ENCODE measurements at regions not wholly inside any gene's neighbourhood (a gene's known extent, or its start where the extent isn't known, plus 50 kb on each side); places are given as distances from the start of the nearest gene placed in this dataset.

GRCh38 chr14:62162998-62163589, 400.9 kb downstream of the SNAPC1 start:
- no peak for FAIRE-seq

GRCh38 chr14:62168564-62169155, 406.4 kb downstream of the SNAPC1 start:
- no peak for FAIRE-seq

- FAIRE-seq = no peak
Observed at GRCh38 chr14:62179367-62180018, 417.3 kb downstream of the SNAPC1 start.

GRCh38 chr14:62181591-62181990, 419.4 kb downstream of the SNAPC1 start:
- FAIRE-seq = no peak

GRCh38 chr14:62185078-62185477, 422.9 kb downstream of the SNAPC1 start:
- FAIRE-seq = no peak

- no peak for FAIRE-seq
Observed at GRCh38 chr14:62187265-62187664, 425.0 kb downstream of the SNAPC1 start.

- FAIRE-seq = no peak
Observed at GRCh38 chr14:62189698-62190097, 427.5 kb downstream of the SNAPC1 start.

- no peak for FAIRE-seq
Observed at GRCh38 chr14:62206456-62206855, 444.2 kb downstream of the SNAPC1 start.

GRCh38 chr14:62209287-62209899, 447.2 kb downstream of the SNAPC1 start:
- FAIRE-seq = no peak

- FAIRE-seq = no peak
Observed at GRCh38 chr14:62213516-62213915, 451.3 kb downstream of the SNAPC1 start.

GRCh38 chr14:62216121-62216520, 453.9 kb downstream of the SNAPC1 start:
- no peak for FAIRE-seq

- FAIRE-seq = no peak
Observed at GRCh38 chr14:62234849-62235248, 472.6 kb downstream of the SNAPC1 start.

- FAIRE-seq = no peak
Observed at GRCh38 chr14:62244221-62244620, 482.0 kb downstream of the SNAPC1 start.

- no peak for FAIRE-seq
Observed at GRCh38 chr14:62247266-62247665, 485.0 kb downstream of the SNAPC1 start.

- FAIRE-seq = no peak
Observed at GRCh38 chr14:62251237-62251636, 489.0 kb downstream of the SNAPC1 start.

GRCh38 chr14:62253171-62253570, 491.0 kb downstream of the SNAPC1 start:
- no peak for FAIRE-seq

- FAIRE-seq = no peak
Observed at GRCh38 chr14:62253911-62254310, 491.7 kb downstream of the SNAPC1 start.

GRCh38 chr14:62269204-62269603, 507.0 kb downstream of the SNAPC1 start:
- no peak for FAIRE-seq

GRCh38 chr14:62270236-62270635, 508.0 kb downstream of the SNAPC1 start:
- FAIRE-seq = no peak

- FAIRE-seq = no peak
Observed at GRCh38 chr14:62280366-62280765, 518.1 kb downstream of the SNAPC1 start.

GRCh38 chr14:62283837-62284236, 521.6 kb downstream of the SNAPC1 start:
- no peak for FAIRE-seq

GRCh38 chr14:62289471-62289870, 527.3 kb downstream of the SNAPC1 start:
- FAIRE-seq = no peak

GRCh38 chr14:62301080-62301479, 538.9 kb downstream of the SNAPC1 start:
- FAIRE-seq = no peak

GRCh38 chr14:62301911-62302310, 539.7 kb downstream of the SNAPC1 start:
- no peak for FAIRE-seq

Measured in endometrium (tissue), 2 donors.